ENCODE measurements at regions not wholly inside any gene's neighbourhood (a gene's known extent, or its start where the extent isn't known, plus 50 kb on each side); places are given as distances from the start of the nearest gene placed in this dataset.

- no peak for DNase-seq (ENCODE audit: low read depth)
- no peak for TF ChIP-seq CTCF (IDR thresholded peaks at IDR 0.05; ENCODE audit: control insufficient read depth, insufficient read depth, low read depth, low read length, missing control alignments)
- H3K4me3 ChIP-seq (ENCODE audit: control insufficient read depth, low read depth, low read length) = no peak overlapping the region
Measured at GRCh38 chr12:63021116-63021515, 86.2 kb upstream of the PPM1H start.

GRCh38 chr12:63020269-63020668, 85.3 kb upstream of the PPM1H start:
- DNase-seq (ENCODE audit: low read depth) = no peak
- no peak for TF ChIP-seq CTCF (IDR thresholded peaks at IDR 0.05; ENCODE audit: control insufficient read depth, insufficient read depth, low read depth, low read length, missing control alignments)
- no peak overlapping the region for H3K4me3 ChIP-seq (ENCODE audit: control insufficient read depth, low read depth, low read length)

GRCh38 chr12:63018273-63018672, 83.3 kb upstream of the PPM1H start:
- no peak overlapping the region for H3K4me3 ChIP-seq (ENCODE audit: control insufficient read depth, low read depth, low read length)
- no peak for DNase-seq (ENCODE audit: low read depth)
- no peak for TF ChIP-seq CTCF (IDR thresholded peaks at IDR 0.05; ENCODE audit: control insufficient read depth, insufficient read depth, low read depth, low read length, missing control alignments)

GRCh38 chr12:63013302-63013701, 78.4 kb upstream of the PPM1H start:
- DNase-seq (ENCODE audit: low read depth) = no peak
- no peak overlapping the region for H3K4me3 ChIP-seq (ENCODE audit: control insufficient read depth, low read depth, low read length)
- TF ChIP-seq CTCF (IDR thresholded peaks at IDR 0.05; ENCODE audit: control insufficient read depth, insufficient read depth, low read depth, low read length, missing control alignments) = no peak

- no peak for TF ChIP-seq CTCF (IDR thresholded peaks at IDR 0.05; ENCODE audit: control insufficient read depth, insufficient read depth, low read depth, low read length, missing control alignments)
Measured at GRCh38 chr12:63010698-63011097, 75.7 kb upstream of the PPM1H start.

GRCh38 chr12:63008372-63008771, 73.4 kb upstream of the PPM1H start:
- H3K4me3 ChIP-seq (ENCODE audit: control insufficient read depth, low read depth, low read length) = no peak overlapping the region
- DNase-seq (ENCODE audit: low read depth) = no peak
- TF ChIP-seq CTCF (IDR thresholded peaks at IDR 0.05; ENCODE audit: control insufficient read depth, insufficient read depth, low read depth, low read length, missing control alignments) = no peak

More at GRCh38 chr12:63010698-63011097, 75.7 kb upstream of the PPM1H start:
- no peak overlapping the region for H3K4me3 ChIP-seq (ENCODE audit: control insufficient read depth, low read depth, low read length)
- DNase-seq (ENCODE audit: low read depth) = no peak

GRCh38 chr12:63007726-63008125, 72.8 kb upstream of the PPM1H start:
- no peak for DNase-seq (ENCODE audit: low read depth)

More at GRCh38 chr12:63007726-63008125, 72.8 kb upstream of the PPM1H start:
- no peak for TF ChIP-seq CTCF (IDR thresholded peaks at IDR 0.05; ENCODE audit: control insufficient read depth, insufficient read depth, low read depth, low read length, missing control alignments)
- H3K4me3 ChIP-seq (ENCODE audit: control insufficient read depth, low read depth, low read length) = no peak overlapping the region
